Stimulated activated CD8-positive, alpha-beta memory T cell treated with anti-CD3 and anti-CD28 coated beads, Interleukin-4, amount 100 ng/mL, for 24 hours (primary cell): ENCODE measurements at regions not wholly inside any gene's neighbourhood (a gene's known extent, or its start where the extent isn't known, plus 50 kb on each side); places are given as distances from the start of the nearest gene placed in this dataset.
"Not testable (repeated sequence)": the region's sequence is repeated elsewhere in the genome, so short reads cannot be mapped to it uniquely, and the experiment has no call there.

Experiments used
- DNase-seq: peaks from one replicate; pipeline ENCODE4 v3.0.0-alpha.2; 2020; ENCODE audit warnings: low read depth

- no peak for DNase-seq
These were observed 110.4 kb upstream of the LDB2 start for GRCh38 chr4:17008834-17009345.

GRCh38 chr4:17003606-17004392 is 105.4 kb upstream of the LDB2 start:
- not testable (repeated sequence) for DNase-seq

- DNase-seq = no peak
These were observed 97.0 kb upstream of the LDB2 start for GRCh38 chr4:16995451-16995850.

- DNase-seq = no peak
These were observed 95.8 kb upstream of the LDB2 start for GRCh38 chr4:16993956-16994840.

- DNase-seq = no peak
These were observed 94.3 kb upstream of the LDB2 start for GRCh38 chr4:16992566-16993225.

- DNase-seq = no peak
These were observed 93.0 kb upstream of the LDB2 start for GRCh38 chr4:16991450-16991849.

- DNase-seq = no peak
These were observed 90.9 kb upstream of the LDB2 start for GRCh38 chr4:16989371-16989770.

GRCh38 chr4:16988814-16989213 is 90.4 kb upstream of the LDB2 start:
- DNase-seq = no peak

- no peak for DNase-seq
These were observed 78.6 kb upstream of the LDB2 start for GRCh38 chr4:16977081-16977480.

GRCh38 chr4:16969696-16970135 is 71.3 kb upstream of the LDB2 start:
- no peak for DNase-seq

GRCh38 chr4:16967722-16968121 is 69.3 kb upstream of the LDB2 start:
- no peak for DNase-seq

- no peak for DNase-seq
These were observed 60.9 kb upstream of the LDB2 start for GRCh38 chr4:16959305-16959704.

- no peak for DNase-seq
These were observed 54.6 kb upstream of the LDB2 start for GRCh38 chr4:16952896-16953630.

GRCh38 chr4:16952462-16952871 is 54.0 kb upstream of the LDB2 start:
- DNase-seq = no peak
